OCI-LY7 (cell line): ENCODE measurements at regions not wholly inside any gene's neighbourhood (a gene's known extent, or its start where the extent isn't known, plus 50 kb on each side); places are given as distances from the start of the nearest gene placed in this dataset.

Experiments used
- BruUV-seq: library from RNA; stranded (reverse); fragments of 400-500 nt; replicated peaks from 2 replicates; lab custom pipeline; 2021; lab: Mats Ljungman, UMichigan
- CTCF ChIA-PET: fragments of 300-600 bp; sonication (Branson Sonifier 250); formaldehyde crosslinking; loops from one replicate; lab custom pipeline; 2022; ENCODE audit warnings: antibody characterized with exemption; ENCODE audit not compliant: unreplicated experiment; lab: Charles Lee
- POLR2A ChIA-PET: fragments of 300-600 bp; sonication (Branson Sonifier 250); formaldehyde crosslinking; loops from one replicate; lab custom pipeline; 2022; ENCODE audit warnings: antibody characterized with exemption; lab: Charles Lee
- DNase-seq: peaks from one replicate; pipeline ENCODE4 v3.0.0-alpha.2; 2015; ENCODE audit warnings: low spot score
- H2AFZ ChIP-seq: fragments of 200-600 bp; sonication (generic), shearing (Covaris generic); 2 replicates; pipeline ENCODE4 v1.6.1; 2014; ENCODE audit warnings: mild to moderate bottlenecking, antibody characterized with exemption, low read length, moderate library complexity
- H3K27ac ChIP-seq: fragments of 200-600 bp; sonication (generic); 2 replicates; pipeline ENCODE4 v1.5.1; 2014; ENCODE audit warnings: mixed run types, low read depth, mild to moderate bottlenecking, moderate library complexity, low read length, inconsistent platforms; ENCODE audit not compliant: poor library complexity, severe bottlenecking
- H3K36me3 ChIP-seq: fragments of 200-600 bp; sonication (generic); 2 replicates; pipeline ENCODE4 v1.6.1; 2014; ENCODE audit warnings: mild to moderate bottlenecking, antibody characterized with exemption, low read length, moderate library complexity, mixed read lengths; ENCODE audit not compliant: insufficient read depth
- H3K4me1 ChIP-seq: fragments of 200-600 bp; sonication (generic); 2 replicates; pipeline ENCODE4 v1.5.1; 2014; ENCODE audit warnings: mild to moderate bottlenecking, low read length; ENCODE audit not compliant: insufficient read depth, poor library complexity, severe bottlenecking
- H3K4me2 ChIP-seq: fragments of 200-600 bp; sonication (generic); 2 replicates; pipeline ENCODE4 v1.6.1; 2014; ENCODE audit warnings: mild to moderate bottlenecking, low read length
- H3K4me3 ChIP-seq: fragments of 200-600 bp; sonication (generic); 2 replicates; pipeline ENCODE4 v1.5.1; 2014; ENCODE audit warnings: mild to moderate bottlenecking, low read depth, low read length; ENCODE audit not compliant: poor library complexity, severe bottlenecking
- H3K79me2 ChIP-seq: fragments of 200-600 bp; sonication (generic); 2 replicates; pipeline ENCODE4 v1.6.1; 2016; ENCODE audit warnings: low read depth, mild to moderate bottlenecking, low read length, moderate library complexity, mixed read lengths; ENCODE audit not compliant: insufficient read depth
- H3K9me2 ChIP-seq: fragments of 200-600 bp; sonication (generic); 2 replicates; pipeline ENCODE4 v1.6.1; 2016; ENCODE audit warnings: mild to moderate bottlenecking, low read length, mixed read lengths; ENCODE audit not compliant: insufficient read depth
- H3K9me3 ChIP-seq: fragments of 200-600 bp; sonication (generic); 2 replicates; pipeline ENCODE4 v1.6.1; 2014; ENCODE audit warnings: mild to moderate bottlenecking, mixed run types, low read length, mixed read lengths
- H4K20me1 ChIP-seq: fragments of 200-600 bp; sonication (generic); 2 replicates; pipeline ENCODE4 v1.6.1; 2014; ENCODE audit warnings: mild to moderate bottlenecking, antibody characterized with exemption, low read length, moderate library complexity, mixed read lengths; ENCODE audit not compliant: insufficient read depth
- CTCF ChIP-seq: fragments of 200-600 bp; sonication (generic); conservative IDR thresholded peaks from 2 replicates; pipeline ENCODE4 v1.5.1; 2014; ENCODE audit warnings: mild to moderate bottlenecking, antibody characterized with exemption, low read length, moderate library complexity, mixed read lengths
- EZH2phosphoT487 ChIP-seq: fragments of 200-600 bp; sonication (generic); IDR thresholded peaks from 2 replicates; pipeline ENCODE4 v1.6.1; 2018; ENCODE audit warnings: low read depth, borderline replicate concordance, mild to moderate bottlenecking, mixed run types, antibody characterized with exemption, low read length, moderate library complexity, mixed read lengths
- intact Hi-C: fragments of 100-400 bp; cut with micrococcal nuclease; formaldehyde crosslinking; loops from one replicate; pipeline ENCODE4 v1.10.0; 2022; ENCODE audit not compliant: unreplicated experiment

GRCh38 chr5:17763301-17763700 lies 129.0 kb downstream of the TAF11L14 start:
- H3K4me1 ChIP-seq: no peaks in the 10 kb centered on the region
- H3K79me2 ChIP-seq: no peaks in the 10 kb centered on the region
- no peak overlapping the region for H3K4me3 ChIP-seq
- TF ChIP-seq EZH2phosphoT487 (no peak), CTCF (no peak)
- H3K36me3 ChIP-seq: no peaks in the 10 kb centered on the region
- H2AFZ ChIP-seq: no peak overlapping the region
- H3K9me3 ChIP-seq: no peaks in the 10 kb centered on the region
- H3K27ac ChIP-seq: no peak overlapping the region
- CTCF ChIA-PET: no interaction called here
- no TSS peak for BruUV-seq
- intact Hi-C loops: no loop called here
- no peak for DNase-seq
- H3K9me2 ChIP-seq: no peaks in the 10 kb centered on the region
- H3K4me2 ChIP-seq: no peak overlapping the region
- H4K20me1 ChIP-seq: no peaks in the 10 kb centered on the region
- POLR2A ChIA-PET: interaction anchor here (0.7 kb wide), 1 partner anchor 37 kb away, joined by 4 read pairs; no protein-coding TSS in a partner anchor

- Histone ChIP-seq H3K79me2 (no peaks in the 10 kb centered on the region), H3K4me3 (no peak overlapping the region), H3K9me3 (no peaks in the 10 kb centered on the region), H3K27ac (no peak overlapping the region), H3K4me1 (no peaks in the 10 kb centered on the region), H3K9me2 (no peaks in the 10 kb centered on the region), H2AFZ (no peak overlapping the region), H3K4me2 (no peak overlapping the region), H4K20me1 (no peaks in the 10 kb centered on the region), H3K36me3 (no peaks in the 10 kb centered on the region)
- no peak for TF ChIP-seq CTCF
- no peak for TF ChIP-seq EZH2phosphoT487
- no TSS peak for BruUV-seq
- intact Hi-C loops: no loop called here
- ChIA-PET POLR2A (interaction anchor here (1.6 kb wide), 1 partner anchor 10 kb away, joined by 5 read pairs; no protein-coding TSS in a partner anchor), CTCF (no interaction called here)
- DNase-seq: no peak
Measured at GRCh38 chr5:17766031-17766430, 131.8 kb downstream of the TAF11L14 start.

GRCh38 chr5:17769277-17769676 lies 135.0 kb downstream of the TAF11L14 start:
- no peak overlapping the region for H3K27ac ChIP-seq
- POLR2A ChIA-PET: interaction anchor here (0.5 kb wide), 1 partner anchor 1590 kb away, joined by 5 read pairs; the partner anchor contains the start of gene MARCHF11
- no peaks in the 10 kb centered on the region for H3K9me3 ChIP-seq
- no peak for DNase-seq
- no peaks in the 10 kb centered on the region for H3K4me1 ChIP-seq
- no peaks in the 10 kb centered on the region for H3K9me2 ChIP-seq
- no peaks in the 10 kb centered on the region for H3K79me2 ChIP-seq
- no peaks in the 10 kb centered on the region for H3K36me3 ChIP-seq
- no peak for TF ChIP-seq EZH2phosphoT487
- no peak for TF ChIP-seq CTCF
- CTCF ChIA-PET: no interaction called here
- no peak overlapping the region for H2AFZ ChIP-seq
- H3K4me3 ChIP-seq: no peak overlapping the region
- no TSS peak for BruUV-seq
- H4K20me1 ChIP-seq: no peaks in the 10 kb centered on the region
- H3K4me2 ChIP-seq: no peak overlapping the region
- intact Hi-C loops: no loop called here
